ENCODE measurements at regions not wholly inside any gene's neighbourhood (a gene's known extent, or its start where the extent isn't known, plus 50 kb on each side); places are given as distances from the start of the nearest gene placed in this dataset.

DNA sequence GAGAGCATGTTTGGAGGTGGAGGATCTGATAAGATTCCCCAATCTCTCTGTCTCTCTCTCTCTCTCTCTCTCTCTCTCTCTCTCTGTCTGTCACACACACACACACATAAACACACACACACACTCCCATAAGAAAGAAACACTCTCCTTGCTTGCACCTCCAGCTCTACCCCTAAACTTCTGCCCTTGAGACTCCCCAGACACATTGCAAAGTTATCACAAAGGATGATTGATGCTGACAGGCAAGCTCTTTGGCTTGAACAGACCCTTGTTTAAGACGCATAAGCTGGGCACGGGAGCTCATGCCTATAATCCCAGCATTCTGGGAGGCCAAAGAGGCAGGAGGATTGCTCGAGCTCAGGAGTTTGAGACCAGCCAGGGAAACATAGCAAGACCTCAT, 78.2 kb downstream of the NAV1 start:
- no peak overlapping the region for H2BK20ac ChIP-seq (ENCODE audit: low read length)
- 88% methylated on average over 3 of the region's 3 CpGs; no CpG with 5 or more reads in 1 of the 2 experiments for WGBS, 2 experiments (ENCODE audit: extremely low coverage in 1 of 2, insufficient coverage in 1 of 2, insufficient read length in 1 of 2, insufficient replicate concordance in 2 of 2, low coverage in 1 of 2, low lambda C conversion rate in 2 of 2, missing lambda C conversion rate in 1 of 2)
- TF ChIP-seq TEAD4 (IDR thresholded peaks at IDR 0.05; ENCODE audit: low read depth, low read length) (no peak), SIX5 (IDR thresholded peaks at IDR 0.05; ENCODE audit: low read depth, low read length) (no peak), CREB1 (IDR thresholded peaks at IDR 0.05) (no peak), HDAC6 (IDR thresholded peaks at IDR 0.05; ENCODE audit: low read depth, low read length) (no peak)

More for the DNA sequence above, 78.2 kb downstream of the NAV1 start:
- Histone ChIP-seq H3K27ac (ENCODE audit: low read depth, low read length) (no peak overlapping the region), H3K79me2 (ENCODE audit: control insufficient read depth in 1 of 2, insufficient read depth in 2 of 2, low read length in 2 of 2) (no peaks in the 10 kb centered on the region), H3K14ac (ENCODE audit: insufficient read length) (no peak overlapping the region), H2AK5ac (ENCODE audit: low read depth, low read length) (no peak overlapping the region), H2BK5ac (ENCODE audit: low read depth, low read length) (no peak overlapping the region), H3K36me3 (ENCODE audit: control insufficient read depth in 2 of 4, insufficient read depth in 4 of 4, low read length in 3 of 4) (no peaks in the 10 kb centered on the region), H3K4me2 (ENCODE audit: insufficient read depth in 1 of 2, low read depth in 2 of 2, low read length in 2 of 2) (no peak overlapping the region), H4K91ac (replicated peaks; ENCODE audit: insufficient read length, low read length) (no peak overlapping the region), H4K5ac (ENCODE audit: insufficient read length, low read depth, low read length) (no peak overlapping the region), H3K4me3 (ENCODE audit: extremely low read depth in 1 of 4, insufficient read depth in 2 of 4, low read depth in 3 of 4, low read length in 4 of 4) (no peak overlapping the region), H3K4ac (replicated peaks; ENCODE audit: insufficient read length, low read depth, low read length) (no peak overlapping the region), H2BK120ac (replicated peaks; ENCODE audit: low read depth, low read length) (no peak overlapping the region), H3K79me1 (ENCODE audit: low read depth, low read length) (no peaks in the 10 kb centered on the region), H3K27me3 (replicated peaks in 1 of 4; ENCODE audit: control insufficient read depth in 3 of 4, extremely low read depth in 1 of 4, insufficient read depth in 3 of 4, low read length in 3 of 4) (no peaks in the 10 kb centered on the region), H3K9me3 (ENCODE audit: insufficient read depth in 2 of 2, low read depth in 1 of 2, low read length in 1 of 2) (no peaks in the 10 kb centered on the region), H4K8ac (ENCODE audit: extremely low read depth, insufficient read depth, low read length) (no peak overlapping the region), H3K23me2 (ENCODE audit: low read depth, low read length) (peaks cover 4% of the 10 kb centered on the region; the same call in 1 of the 2 replicates), H4K20me1 (replicated peaks in 1 of 2; ENCODE audit: control insufficient read depth in 1 of 2, insufficient read depth in 2 of 2, low read length in 2 of 2) (peaks cover 0 to 1% of the 10 kb centered on the region in 2 experiments), H2BK15ac (ENCODE audit: low read length) (no peak overlapping the region), H3K18ac (ENCODE audit: extremely low read depth, low read length) (no peak overlapping the region), H2AFZ (ENCODE audit: low read length) (no peak overlapping the region), H3K23ac (ENCODE audit: insufficient read length) (no peak overlapping the region), H3K9ac (replicated peaks in 1 of 4; ENCODE audit: extremely low read depth in 1 of 4, low read depth in 3 of 4, low read length in 3 of 4) (no peak overlapping the region), H3K4me1 (replicated peaks in 1 of 4; ENCODE audit: control insufficient read depth in 3 of 4, insufficient read depth in 4 of 4, low read length in 3 of 4) (peaks cover 1 to 8% (median 5%) of the 10 kb centered on the region in 4 experiments; a peak in 4 of 7 replicates), H3K56ac (replicated peaks; ENCODE audit: insufficient read length, low read depth, low read length) (no peak overlapping the region), H2BK12ac (ENCODE audit: low read depth, low read length) (no peak overlapping the region)
- DNase-seq (ENCODE audit: low read depth in 1 of 2, low spot score in 2 of 2) (no peak), FAIRE-seq (no peak)
- ChIA-PET CTCF (ENCODE audit: partially characterized antibody) (interaction anchor here (0.7 to 3.1 kb wide), 13 partner anchors 8 to 176 kb away, joined by 3 to 11 read pairs (median 3); no protein-coding TSS in a partner anchor), POLR2A (ENCODE audit: partially characterized antibody) (no interaction called here)

All from H1 (cell line).